HTR-8/SVneo (cell line): ENCODE measurements at regions not wholly inside any gene's neighbourhood (a gene's known extent, or its start where the extent isn't known, plus 50 kb on each side); places are given as distances from the start of the nearest gene placed in this dataset.
A peak's percentile ranks its signal among the peaks of the same experiment; 100 is the strongest.
"Not testable (repeated sequence)": the region's sequence is repeated elsewhere in the genome, so short reads cannot be mapped to it uniquely, and the experiment has no call there.

Experiments
- DNase-seq: peaks from one replicate; pipeline ENCODE4 v3.0.0; 2011; ENCODE audit warnings: low spot score, mixed read lengths; ENCODE audit not compliant: insufficient read length
- FAIRE-seq: peaks from 2 replicates; lab custom pipeline; 2011; peaks lifted over from hg19 to GRCh38; lab: Jason Lieb, UNC

GRCh38 chr6:15822835-15823234 lies 160.0 kb upstream of the DTNBP1 start:
- FAIRE-seq (no peak), DNase-seq (no peak)

- DNase-seq (no peak), FAIRE-seq (no peak)
Observed at GRCh38 chr6:15819841-15820240, 157.0 kb upstream of the DTNBP1 start.

- DNase-seq: no peak
- FAIRE-seq: no peak
Observed at GRCh38 chr6:15819226-15819625, 156.4 kb upstream of the DTNBP1 start.

- FAIRE-seq (no peak), DNase-seq (no peak)
Observed at GRCh38 chr6:15818491-15818890, 155.7 kb upstream of the DTNBP1 start.

- FAIRE-seq (no peak), DNase-seq (no peak)
Observed at GRCh38 chr6:15818044-15818443, 155.2 kb upstream of the DTNBP1 start.

- FAIRE-seq: no peak
Observed at GRCh38 chr6:15817100-15817499, 154.3 kb upstream of the DTNBP1 start.

GRCh38 chr6:15816661-15817060 lies 153.8 kb upstream of the DTNBP1 start:
- DNase-seq (no peak), FAIRE-seq (no peak)

More at GRCh38 chr6:15817100-15817499, 154.3 kb upstream of the DTNBP1 start:
- DNase-seq: no peak

GRCh38 chr6:15813698-15814097 lies 150.9 kb upstream of the DTNBP1 start:
- DNase-seq, FAIRE-seq: not testable (repeated sequence)

GRCh38 chr6:15811107-15811506 lies 148.3 kb upstream of the DTNBP1 start:
- FAIRE-seq: no peak
- no peak for DNase-seq

- no peak for FAIRE-seq
- no peak for DNase-seq
Observed at GRCh38 chr6:15810618-15811017, 147.8 kb upstream of the DTNBP1 start.

- DNase-seq: no peak
- FAIRE-seq: no peak
Observed at GRCh38 chr6:15809367-15809766, 146.5 kb upstream of the DTNBP1 start.

- no peak for FAIRE-seq
- no peak for DNase-seq
Observed at GRCh38 chr6:15804164-15805154, 141.6 kb upstream of the DTNBP1 start.

GRCh38 chr6:15802466-15802865 lies 139.6 kb upstream of the DTNBP1 start:
- DNase-seq (no peak), FAIRE-seq (no peak)

GRCh38 chr6:15801912-15802311 lies 139.1 kb upstream of the DTNBP1 start:
- FAIRE-seq: no peak
- DNase-seq: no peak

GRCh38 chr6:15800841-15801617 lies 138.2 kb upstream of the DTNBP1 start:
- FAIRE-seq (no peak), DNase-seq (no peak)

- no peak for FAIRE-seq
- no peak for DNase-seq
Observed at GRCh38 chr6:15798533-15799255, 135.9 kb upstream of the DTNBP1 start.

- FAIRE-seq (no peak), DNase-seq (no peak)
Observed at GRCh38 chr6:15796844-15797243, 134.0 kb upstream of the DTNBP1 start.

GRCh38 chr6:15796130-15796771 lies 133.4 kb upstream of the DTNBP1 start:
- DNase-seq: no peak
- FAIRE-seq: no peak

- DNase-seq: no peak
- FAIRE-seq: no peak
Observed at GRCh38 chr6:15793826-15794225, 131.0 kb upstream of the DTNBP1 start.

GRCh38 chr6:15793288-15793687 lies 130.5 kb upstream of the DTNBP1 start:
- DNase-seq: peak; percentile 74

More at GRCh38 chr6:15793288-15793687, 130.5 kb upstream of the DTNBP1 start:
- FAIRE-seq: peak; percentile 81
